ENCODE measurements at regions not wholly inside any gene's neighbourhood (a gene's known extent, or its start where the extent isn't known, plus 50 kb on each side); places are given as distances from the start of the nearest gene placed in this dataset.

DNA sequence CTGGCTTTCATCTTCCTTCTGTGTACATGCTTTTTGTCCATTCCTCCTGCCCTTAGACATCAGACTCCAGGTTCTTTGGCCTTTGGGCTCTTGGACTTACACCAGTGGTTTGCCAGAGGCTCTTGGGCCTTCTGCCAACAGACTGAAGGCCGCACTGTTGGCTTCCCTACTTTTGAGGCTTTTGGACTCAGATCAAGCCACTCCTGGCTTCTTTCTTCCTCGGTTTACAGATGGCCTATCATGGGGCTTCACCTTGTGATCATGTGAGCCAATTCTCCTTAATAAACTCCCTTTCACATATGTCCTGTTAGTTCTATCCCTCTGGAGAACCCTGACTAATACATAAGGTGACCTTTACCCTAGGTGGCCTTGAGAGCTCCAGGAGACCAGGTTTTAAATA lies 189.1 kb upstream of the CCNG1 start:
- Histone ChIP-seq H3K9me3 (ENCODE audit: control insufficient read depth, low read depth, low read length) (no peaks in the 10 kb centered on the region), H2BK20ac (ENCODE audit: low read depth, low read length, poor library complexity, severe bottlenecking) (no peak overlapping the region), H4K5ac (ENCODE audit: insufficient read length, low read depth, low read length) (no peak overlapping the region), H2BK120ac (ENCODE audit: low read depth, low read length, poor library complexity, severe bottlenecking) (no peak overlapping the region), H3K56ac (ENCODE audit: insufficient read length, low read depth, low read length) (no peak overlapping the region), H3K4me1 (ENCODE audit: insufficient read depth, low read length) (peaks cover 2% of the 10 kb centered on the region), H2AK5ac (ENCODE audit: insufficient read length, low read length) (no peak overlapping the region), H3K23ac (ENCODE audit: insufficient read length, low read depth, low read length) (no peak overlapping the region), H2BK5ac (ENCODE audit: insufficient read length, low read length) (no peak overlapping the region), H2BK15ac (ENCODE audit: low read depth, low read length) (no peak overlapping the region), H3K14ac (ENCODE audit: insufficient read depth, low read length) (no peak overlapping the region), H3K4me2 (ENCODE audit: insufficient read depth, insufficient read length, low read length) (no peak overlapping the region), H3K79me2 (ENCODE audit: insufficient read depth, low read length) (no peaks in the 10 kb centered on the region), H4K20me1 (ENCODE audit: control insufficient read depth, insufficient read depth, insufficient read length) (no peaks in the 10 kb centered on the region), H3K27ac (ENCODE audit: insufficient read length, low read depth, low read length) (no peak overlapping the region), H2AFZ (ENCODE audit: low read length) (no peak overlapping the region), H3K79me1 (ENCODE audit: insufficient read depth, low read depth, low read length, poor library complexity, severe bottlenecking) (no peaks in the 10 kb centered on the region), H2BK12ac (ENCODE audit: insufficient read length, low read depth, low read length) (no peak overlapping the region), H3T11ph (ENCODE audit: low read length) (no peak overlapping the region), H3K27me3 (ENCODE audit: insufficient read depth, low read length) (no peaks in the 10 kb centered on the region), H3K18ac (ENCODE audit: insufficient read length, low read depth, low read length) (no peak overlapping the region), H4K8ac (replicated peaks; ENCODE audit: insufficient read length, low read depth, low read length) (no peak overlapping the region), H4K91ac (ENCODE audit: insufficient read length, low read depth, low read length) (no peak overlapping the region), H3K4ac (ENCODE audit: low read depth, low read length) (no peak overlapping the region), H3K23me2 (ENCODE audit: insufficient read length, low read depth, low read length, poor library complexity, severe bottlenecking) (no peaks in the 10 kb centered on the region), H3K9ac (ENCODE audit: extremely low read depth, insufficient read length, low read length) (no peak overlapping the region)
- Mint-ChIP-seq H3K27me3 (ENCODE audit: low read depth) (no peaks in the 10 kb centered on the region), H3K4me3 (no peak overlapping the region), H3K36me3 (ENCODE audit: insufficient read depth in 1 of 3, low read depth in 3 of 3) (no peaks in the 10 kb centered on the region; a peak in 2 of 7 replicates), H3K4me1 (peaks cover 29 to 31% of the 10 kb centered on the region in 2 experiments), H3K27ac (no peak overlapping the region), H3K9me3 (no peaks in the 10 kb centered on the region)
- no peak for DNase-seq
- TF ChIP-seq, protein P1, sequence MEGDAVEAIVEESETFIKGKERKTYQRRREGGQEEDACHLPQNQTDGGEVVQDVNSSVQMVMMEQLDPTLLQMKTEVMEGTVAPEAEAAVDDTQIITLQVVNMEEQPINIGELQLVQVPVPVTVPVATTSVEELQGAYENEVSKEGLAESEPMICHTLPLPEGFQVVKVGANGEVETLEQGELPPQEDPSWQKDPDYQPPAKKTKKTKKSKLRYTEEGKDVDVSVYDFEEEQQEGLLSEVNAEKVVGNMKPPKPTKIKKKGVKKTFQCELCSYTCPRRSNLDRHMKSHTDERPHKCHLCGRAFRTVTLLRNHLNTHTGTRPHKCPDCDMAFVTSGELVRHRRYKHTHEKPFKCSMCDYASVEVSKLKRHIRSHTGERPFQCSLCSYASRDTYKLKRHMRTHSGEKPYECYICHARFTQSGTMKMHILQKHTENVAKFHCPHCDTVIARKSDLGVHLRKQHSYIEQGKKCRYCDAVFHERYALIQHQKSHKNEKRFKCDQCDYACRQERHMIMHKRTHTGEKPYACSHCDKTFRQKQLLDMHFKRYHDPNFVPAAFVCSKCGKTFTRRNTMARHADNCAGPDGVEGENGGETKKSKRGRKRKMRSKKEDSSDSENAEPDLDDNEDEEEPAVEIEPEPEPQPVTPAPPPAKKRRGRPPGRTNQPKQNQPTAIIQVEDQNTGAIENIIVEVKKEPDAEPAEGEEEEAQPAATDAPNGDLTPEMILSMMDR (conservative IDR thresholded peaks at IDR 0.05): no peak
- WGBS (ENCODE audit: extremely low coverage, insufficient read length, low lambda C conversion rate): no CpG with 5 or more reads among the region's 2 CpGs
